ENCODE measurements at regions not wholly inside any gene's neighbourhood (a gene's known extent, or its start where the extent isn't known, plus 50 kb on each side); places are given as distances from the start of the nearest gene placed in this dataset.

- no peak for TF ChIP-seq CTCF (IDR thresholded peaks at IDR 0.05; ENCODE audit: low read depth, low read length, missing control alignments)
- DNase-seq (ENCODE audit: extremely low read depth, low read depth) = no peak
- no peak overlapping the region for H3K4me3 ChIP-seq (replicated peaks; ENCODE audit: low read depth, low read length)
Observed at GRCh38 chr3:81929697-81930096, 168.3 kb upstream of the GBE1 start.

GRCh38 chr3:81927811-81928210, 166.4 kb upstream of the GBE1 start:
- H3K4me3 ChIP-seq (replicated peaks; ENCODE audit: low read depth, low read length) = no peak overlapping the region
- TF ChIP-seq CTCF (IDR thresholded peaks at IDR 0.05; ENCODE audit: low read depth, low read length, missing control alignments) = no peak
- no peak for DNase-seq (ENCODE audit: extremely low read depth, low read depth)

- no peak for DNase-seq (ENCODE audit: extremely low read depth, low read depth)
- no peak for TF ChIP-seq CTCF (IDR thresholded peaks at IDR 0.05; ENCODE audit: low read depth, low read length, missing control alignments)
- no peak overlapping the region for H3K4me3 ChIP-seq (replicated peaks; ENCODE audit: low read depth, low read length)
Observed at GRCh38 chr3:81925385-81925784, 163.9 kb upstream of the GBE1 start.

GRCh38 chr3:81923038-81923437, 161.6 kb upstream of the GBE1 start:
- no peak overlapping the region for H3K4me3 ChIP-seq (replicated peaks; ENCODE audit: low read depth, low read length)
- no peak for TF ChIP-seq CTCF (IDR thresholded peaks at IDR 0.05; ENCODE audit: low read depth, low read length, missing control alignments)
- DNase-seq (ENCODE audit: extremely low read depth, low read depth) = no peak

GRCh38 chr3:81922404-81922803, 161.0 kb upstream of the GBE1 start:
- no peak for DNase-seq (ENCODE audit: extremely low read depth, low read depth)
- no peak for TF ChIP-seq CTCF (IDR thresholded peaks at IDR 0.05; ENCODE audit: low read depth, low read length, missing control alignments)
- H3K4me3 ChIP-seq (replicated peaks; ENCODE audit: low read depth, low read length) = no peak overlapping the region

GRCh38 chr3:81920816-81921215, 159.4 kb upstream of the GBE1 start:
- DNase-seq (ENCODE audit: extremely low read depth, low read depth) = peak; percentile 89
- no peak for TF ChIP-seq CTCF (IDR thresholded peaks at IDR 0.05; ENCODE audit: low read depth, low read length, missing control alignments)
- H3K4me3 ChIP-seq (replicated peaks; ENCODE audit: low read depth, low read length) = no peak overlapping the region

GRCh38 chr3:81916890-81917289, 155.4 kb upstream of the GBE1 start:
- no peak for TF ChIP-seq CTCF (IDR thresholded peaks at IDR 0.05; ENCODE audit: low read depth, low read length, missing control alignments)
- H3K4me3 ChIP-seq (replicated peaks; ENCODE audit: low read depth, low read length) = no peak overlapping the region
- no peak for DNase-seq (ENCODE audit: extremely low read depth, low read depth)

All from HFF-Myc (cell line).